Activated T-cell treated with anti-CD3 and anti-CD28 coated beads, Interleukin-2, amount 50 U/mL, for 48 hours (primary cell): ENCODE measurements at regions not wholly inside any gene's neighbourhood (a gene's known extent, or its start where the extent isn't known, plus 50 kb on each side); places are given as distances from the start of the nearest gene placed in this dataset.

Source experiments
- DNase-seq, 2 experiments: peaks; one replicate each; pipeline ENCODE4 v3.0.0-alpha.2; 2020

DNA sequence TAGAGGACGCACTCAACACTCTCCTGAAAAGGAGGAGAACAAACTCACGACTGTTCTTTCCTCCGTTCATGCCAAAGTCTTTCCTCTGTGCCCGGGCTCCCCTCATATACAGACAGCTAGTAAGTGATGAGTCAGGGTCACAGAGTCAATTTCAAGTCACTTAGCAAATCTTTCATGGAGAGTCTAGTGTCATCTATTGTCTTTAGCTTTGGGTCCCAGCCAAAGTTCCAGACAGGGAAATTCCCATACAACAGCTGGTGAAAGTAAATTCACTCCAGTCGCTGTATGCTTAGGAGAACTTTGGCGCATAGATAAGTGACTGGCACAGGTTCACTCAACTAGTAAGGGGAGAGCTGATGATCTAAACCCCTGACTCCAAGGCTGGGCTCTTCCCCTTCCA is 226.5 kb downstream of the MID1 start:
- DNase-seq, result no peak

DNA sequence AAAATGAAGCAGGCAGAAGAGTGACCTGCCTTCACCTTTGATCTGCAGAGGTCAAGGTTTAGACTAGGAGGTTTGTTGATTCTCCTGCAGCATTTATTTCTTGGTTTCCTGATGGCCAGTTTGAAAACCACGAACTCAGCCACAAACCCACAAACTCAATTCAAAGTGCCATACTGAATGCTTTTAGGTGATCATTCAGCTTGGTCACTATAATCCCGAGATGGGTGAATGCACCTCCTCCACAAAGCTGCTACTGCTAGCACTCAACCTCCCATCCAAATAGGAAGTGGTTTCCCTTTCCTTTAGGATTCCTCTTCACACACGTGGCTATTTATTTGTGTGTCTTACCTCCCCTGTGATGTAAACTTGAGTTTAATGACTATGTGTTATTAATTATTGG is 225.2 kb downstream of the MID1 start:
- DNase-seq, result no peak
